Testis (tissue), 2 donors: ENCODE measurements at regions not wholly inside any gene's neighbourhood (a gene's known extent, or its start where the extent isn't known, plus 50 kb on each side); places are given as distances from the start of the nearest gene placed in this dataset.
"Not testable (repeated sequence)": the region's sequence is repeated elsewhere in the genome, so short reads cannot be mapped to it uniquely, and the experiment has no call there.

ENCODE experiments used
- DNase-seq: peaks from one replicate; pipeline ENCODE4 v3.0.0-alpha.2; 2019
- H3K27ac ChIP-seq, 2 donors: fragments of 200-600 bp; sonication (generic); one replicate each; pipeline ENCODE4 v1.5.1; 2019
- H3K27me3 ChIP-seq: fragments of 200-600 bp; sonication (generic); one replicate; pipeline ENCODE4 v1.5.1; 2019
- H3K36me3 ChIP-seq: fragments of 200-600 bp; sonication (generic); one replicate; pipeline ENCODE4 v1.5.1; 2017; ENCODE audit warnings: low read depth; ENCODE audit errors: missing control alignments
- H3K4me1 ChIP-seq: fragments of 200-600 bp; sonication (generic); one replicate; pipeline ENCODE4 v1.5.1; 2019
- H3K4me3 ChIP-seq, 2 donors: fragments of 200-600 bp; sonication (generic); one replicate each; pipeline ENCODE4 v1.5.1; 2017 to 2019
- H3K9me3 ChIP-seq: fragments of 200-600 bp; sonication (generic); one replicate; pipeline ENCODE4 v1.5.1; 2017
- CTCF ChIP-seq, 3 experiments: fragments of 450-650 bp in 2 of 3; fragments of 200-600 bp in 1 of 3; sonication (generic) in 1 of 3; IDR thresholded peaks; one replicate each; pipeline ENCODE4 v1.5.1; 2016 to 2019; ENCODE audit warnings: antibody characterized with exemption in 3 of 3, mild to moderate bottlenecking in 2 of 3, moderate library complexity in 1 of 3
- POLR2A ChIP-seq: fragments of 450-650 bp; IDR thresholded peaks from one replicate; pipeline ENCODE4 v1.6.1; 2017; ENCODE audit warnings: antibody characterized with exemption, mild to moderate bottlenecking, moderate library complexity
- WGBS, 2 donors: methylation state at CpG; one replicate each; pipeline ENCODE4 v1.1.5; 2018; 5-methylcytosine and 5-hydroxymethylcytosine counted together
- intact Hi-C: fragments of 100-400 bp; cut with DNase I; formaldehyde crosslinking; loops from one replicate; pipeline ENCODE4 v1.15.1; 2023; ENCODE audit warnings: low total_unique reads

- Histone ChIP-seq H3K36me3 (no peaks in the 10 kb centered on the region), H3K9me3 (no peaks in the 10 kb centered on the region), H3K4me3 (no peak overlapping the region), H3K27me3 (no peaks in the 10 kb centered on the region), H3K4me1 (no peaks in the 10 kb centered on the region), H3K27ac (no peak overlapping the region)
- intact Hi-C loops: no loop called here
- DNase-seq: no peak
- 82 to 94% methylated on average over 4 of the region's 4 CpGs for WGBS, 2 donors
- no peak for TF ChIP-seq CTCF (IDR thresholded peaks at IDR 0.05)
- TF ChIP-seq POLR2A: no peak
Measured at GRCh38 chr6:21756487-21756886, 162.9 kb downstream of the SOX4 start.

DNA sequence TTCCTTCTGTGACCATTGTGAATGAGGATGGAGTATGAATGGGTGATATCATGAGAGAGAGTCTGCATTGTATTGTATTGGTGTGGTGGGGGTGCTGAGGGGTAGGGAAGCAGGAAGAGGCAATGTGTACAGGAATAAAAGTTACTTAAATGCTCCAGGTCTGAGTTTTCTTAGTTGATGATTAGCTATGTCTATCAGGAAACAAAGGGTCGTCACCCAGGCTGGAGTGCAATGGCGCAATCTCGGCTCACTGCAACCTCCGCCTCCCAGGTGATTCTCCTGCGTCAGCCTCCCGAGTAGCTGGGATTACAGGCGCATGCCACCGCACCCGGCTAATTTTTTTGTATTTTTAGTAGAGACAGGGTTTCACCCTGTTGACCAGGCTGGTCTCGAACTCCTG lies 163.8 kb downstream of the SOX4 start:
- H3K9me3 ChIP-seq, H3K4me1 ChIP-seq, H3K27ac ChIP-seq, H3K4me3 ChIP-seq, intact Hi-C loops, H3K36me3 ChIP-seq, H3K27me3 ChIP-seq, DNase-seq: not testable (repeated sequence)
- 80 to 81% methylated on average over 8 to 10 of the region's 10 CpGs for WGBS, 2 donors

- 89 to 94% methylated on average over 5 of the region's 5 CpGs for WGBS, 2 donors
- Histone ChIP-seq H3K27me3 (no peaks in the 10 kb centered on the region), H3K9me3 (no peaks in the 10 kb centered on the region), H3K36me3 (no peaks in the 10 kb centered on the region), H3K27ac (no peak overlapping the region), H3K4me1 (no peaks in the 10 kb centered on the region), H3K4me3 (no peak overlapping the region)
- intact Hi-C loops: no loop called here
- TF ChIP-seq CTCF (IDR thresholded peaks at IDR 0.05): no peak
- no peak for DNase-seq
Measured at GRCh38 chr6:21759721-21760120, 166.2 kb downstream of the SOX4 start.

- H3K4me3 ChIP-seq: peak overlapping the region; percentile 6 to 43
- H3K4me1 ChIP-seq, intact Hi-C loops, H3K27me3 ChIP-seq, H3K9me3 ChIP-seq, H3K36me3 ChIP-seq, H3K27ac ChIP-seq: not testable (repeated sequence)
- WGBS, 2 donors: 69 to 77% methylated on average over 6 to 30 of the region's 41 CpGs
- peak; percentile 20 for DNase-seq
Measured at GRCh38 chr6:21761053-21761730, 167.6 kb downstream of the SOX4 start.

DNA sequence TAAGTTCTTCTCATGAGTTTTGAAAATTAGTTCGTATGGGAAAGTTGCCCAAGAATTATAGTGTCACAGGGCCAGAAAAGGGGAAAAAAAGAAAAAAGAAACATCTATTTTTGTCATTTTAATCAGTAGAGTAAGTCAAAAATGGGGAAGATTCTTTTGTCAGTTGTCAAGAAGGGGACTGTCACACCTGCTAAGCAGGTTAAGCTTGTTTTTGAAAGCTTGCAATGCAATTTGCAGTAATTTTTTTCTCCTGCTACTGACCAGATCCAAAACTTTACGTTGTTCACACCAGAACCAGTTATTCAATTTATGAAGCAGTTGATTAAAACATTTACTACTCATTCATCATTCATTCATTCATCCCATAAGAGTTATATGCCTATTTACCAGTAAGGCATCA lies 171.4 kb downstream of the SOX4 start:
- Histone ChIP-seq H3K4me1 (peaks cover 6% of the 10 kb centered on the region), H3K9me3 (no peaks in the 10 kb centered on the region), H3K4me3 (no peak overlapping the region), H3K27me3 (no peaks in the 10 kb centered on the region), H3K36me3 (no peaks in the 10 kb centered on the region), H3K27ac (no peak overlapping the region)
- TF ChIP-seq POLR2A (no peak), CTCF (IDR thresholded peaks at IDR 0.05) (no peak)
- 90 to 91% methylated on average over 2 of the region's 2 CpGs for WGBS, 2 donors
- no peak for DNase-seq
- intact Hi-C loops: no loop called here

DNA sequence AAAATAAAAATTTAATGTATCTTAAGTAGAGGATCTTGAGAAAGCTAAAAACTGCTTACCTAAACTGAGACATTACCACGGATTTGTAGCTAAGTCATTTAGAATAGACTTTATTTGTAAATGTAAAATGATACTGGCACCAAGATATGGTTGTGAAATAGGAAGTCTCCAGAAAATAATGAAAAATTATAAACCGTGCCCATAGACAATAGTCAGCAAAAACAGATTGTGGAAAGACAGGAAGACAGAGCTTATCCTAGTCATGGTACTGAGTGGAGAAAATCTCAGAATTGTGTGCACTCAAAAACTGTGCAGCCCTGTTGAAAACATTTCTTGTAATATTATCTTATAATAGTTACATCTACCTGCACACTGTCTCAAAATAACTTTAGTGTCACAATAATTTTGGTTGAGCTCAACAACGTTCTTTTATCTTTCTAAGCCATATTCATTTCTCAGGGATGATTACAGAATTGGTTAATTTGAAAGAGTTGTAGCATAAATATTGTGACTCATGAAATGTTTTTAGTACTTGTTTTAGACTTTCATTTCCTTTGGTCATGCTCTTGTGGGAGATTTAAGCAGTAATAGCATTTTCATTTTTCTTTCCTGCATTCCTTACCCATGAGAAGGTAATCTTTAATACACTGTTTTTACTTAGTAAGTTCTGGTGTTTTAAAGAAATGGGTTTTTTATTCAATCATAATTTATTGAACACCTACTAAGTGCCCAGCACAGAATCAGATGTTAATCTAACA lies 174.5 kb downstream of the SOX4 start:
- intact Hi-C loops: no loop called here
- H3K27ac ChIP-seq: no peak overlapping the region
- no peaks in the 10 kb centered on the region for H3K36me3 ChIP-seq
- TF ChIP-seq CTCF (IDR thresholded peaks at IDR 0.05) (no peak), POLR2A (no peak)
- peaks cover 6% of the 10 kb centered on the region for H3K4me1 ChIP-seq
- DNase-seq: no peak
- H3K9me3 ChIP-seq: no peaks in the 10 kb centered on the region
- H3K4me3 ChIP-seq: no peak overlapping the region
- H3K27me3 ChIP-seq: no peaks in the 10 kb centered on the region
- WGBS, 2 donors: 75 to 79% methylated on average over 3 of the region's 3 CpGs
